Liver (tissue), 8 donors: ENCODE measurements at regions not wholly inside any gene's neighbourhood (a gene's known extent, or its start where the extent isn't known, plus 50 kb on each side); places are given as distances from the start of the nearest gene placed in this dataset.

ENCODE experiments used
- DNase-seq: peaks from one replicate; pipeline ENCODE4 v3.0.0-alpha.2; 2017; ENCODE audit warnings: low spot score
- H3K27ac ChIP-seq, 2 donors: one replicate each; pipeline ENCODE4 v1.7.0; 2013; ENCODE audit warnings: inconsistent platforms in 2 of 2, low read length in 2 of 2, control low read depth in 1 of 2, low read depth in 1 of 2, mild to moderate bottlenecking in 1 of 2
- H3K27me3 ChIP-seq, 4 donors: one replicate each; pipeline versions ENCODE4 v1.6.1 to v1.7.0; 2013; ENCODE audit warnings: low read length in 3 of 4, inconsistent platforms in 1 of 4, mild to moderate bottlenecking in 1 of 4, moderate library complexity in 1 of 4; ENCODE audit not compliant: control insufficient read depth in 4 of 4, insufficient read depth in 4 of 4
- H3K36me3 ChIP-seq, 4 donors: one replicate each; pipeline versions ENCODE4 v1.6.1 to v1.7.0; 2013; ENCODE audit warnings: low read length in 3 of 4, mild to moderate bottlenecking in 3 of 4, low read depth in 1 of 4, moderate library complexity in 1 of 4; ENCODE audit not compliant: control insufficient read depth in 4 of 4, insufficient read depth in 3 of 4
- H3K4me1 ChIP-seq, 4 donors: one replicate each; pipeline versions ENCODE4 v1.6.1 to v1.7.0; 2013; ENCODE audit warnings: low read length in 3 of 4, mild to moderate bottlenecking in 3 of 4, moderate library complexity in 1 of 4; ENCODE audit not compliant: control insufficient read depth in 4 of 4, insufficient read depth in 4 of 4
- H3K4me3 ChIP-seq, 3 donors: one replicate each; pipeline versions ENCODE4 v1.6.1 to v1.7.0; 2013; ENCODE audit warnings: low read length in 3 of 3, control low read depth in 1 of 3, low read depth in 1 of 3, mild to moderate bottlenecking in 1 of 3
- H3K9ac ChIP-seq, 2 donors: one replicate each; pipeline ENCODE4 v1.7.0; 2013; ENCODE audit warnings: low read length in 2 of 2, mild to moderate bottlenecking in 2 of 2, moderate library complexity in 2 of 2, control low read depth in 1 of 2, low read depth in 1 of 2
- H3K9me3 ChIP-seq, 4 donors: one replicate each; pipeline versions ENCODE4 v1.6.1 to v1.7.0; 2013; ENCODE audit warnings: low read length in 3 of 4; ENCODE audit not compliant: control insufficient read depth in 4 of 4
- FOXA1 ChIP-seq: IDR thresholded peaks from 2 replicates; pipeline ENCODE4 v1.6.1; 2016; ENCODE audit warnings: antibody characterized with exemption
- GABPA ChIP-seq, 2 donors: IDR thresholded peaks in 1 of 2; conservative IDR thresholded peaks in 1 of 2; 2 replicates each; pipeline ENCODE4 v1.6.1; 2016; ENCODE audit warnings: antibody characterized with exemption in 2 of 2, mild to moderate bottlenecking in 1 of 2, moderate library complexity in 1 of 2
- HNF4A ChIP-seq, 2 donors: conservative IDR thresholded peaks; 2 replicates each; pipeline ENCODE4 v1.6.1; 2016; ENCODE audit warnings: antibody characterized with exemption in 2 of 2, mild to moderate bottlenecking in 2 of 2
- HNF4G ChIP-seq: IDR thresholded peaks from 2 replicates; pipeline ENCODE4 v1.6.1; 2016; ENCODE audit warnings: antibody characterized with exemption
- JUND ChIP-seq, 2 donors: IDR thresholded peaks; 2 replicates each; pipeline ENCODE4 v1.6.1; 2016; ENCODE audit warnings: antibody characterized with exemption in 2 of 2
- NR2F2 ChIP-seq: IDR thresholded peaks from 2 replicates; pipeline ENCODE4 v1.6.1; 2016; ENCODE audit warnings: antibody characterized with exemption
- RXRA ChIP-seq, 2 donors: IDR thresholded peaks; 2 replicates each; pipeline ENCODE4 v1.6.1; 2017 to 2018; ENCODE audit warnings: antibody characterized with exemption in 2 of 2, mild to moderate bottlenecking in 1 of 2
- SP1 ChIP-seq: IDR thresholded peaks from 2 replicates; pipeline ENCODE4 v1.6.1; 2018; ENCODE audit warnings: antibody characterized with exemption, mild to moderate bottlenecking
- TAF1 ChIP-seq: conservative IDR thresholded peaks from 2 replicates; pipeline ENCODE4 v1.6.1; 2016; ENCODE audit warnings: antibody characterized with exemption, mild to moderate bottlenecking
- YY1 ChIP-seq: IDR thresholded peaks from 2 replicates; pipeline ENCODE4 v1.6.1; 2016; ENCODE audit warnings: antibody characterized with exemption, mild to moderate bottlenecking
- WGBS: extraction: QIAGEN DNeasy Blood & Tissue Kit; methylation state at CpG from one replicate; pipeline ENCODE4 v1.1.7; 2013; 5-methylcytosine and 5-hydroxymethylcytosine counted together
- TF ChIP-seq, protein P1 (sequence below): IDR thresholded peaks from 2 replicates; pipeline ENCODE4 v1.6.1; 2016; ENCODE audit warnings: antibody characterized with exemption, mild to moderate bottlenecking
- TF ChIP-seq, protein P2 (sequence below): IDR thresholded peaks from 2 replicates; pipeline ENCODE4 v1.6.1; 2016; ENCODE audit warnings: antibody characterized with exemption
- TF ChIP-seq, protein P3 (sequence below): IDR thresholded peaks from 2 replicates; pipeline ENCODE4 v1.6.1; 2016; ENCODE audit warnings: antibody characterized with exemption
- TF ChIP-seq, protein P4 (sequence below): IDR thresholded peaks from 2 replicates; pipeline ENCODE4 v1.6.1; 2016; ENCODE audit warnings: antibody characterized with exemption
- TF ChIP-seq, protein P5 (sequence below): fragments of 150-350 bp; IDR thresholded peaks from 2 replicates; pipeline ENCODE4 v1.5.1; 2017; ENCODE audit warnings: improper control_type of control experiment, low read depth, low read length; ENCODE audit not compliant: missing input control
- donor health status: healthy.
- donor health status: healthy.
- donor health status: healthy.
- donor health status: healthy.
- donor health status: healthy.

DNA sequence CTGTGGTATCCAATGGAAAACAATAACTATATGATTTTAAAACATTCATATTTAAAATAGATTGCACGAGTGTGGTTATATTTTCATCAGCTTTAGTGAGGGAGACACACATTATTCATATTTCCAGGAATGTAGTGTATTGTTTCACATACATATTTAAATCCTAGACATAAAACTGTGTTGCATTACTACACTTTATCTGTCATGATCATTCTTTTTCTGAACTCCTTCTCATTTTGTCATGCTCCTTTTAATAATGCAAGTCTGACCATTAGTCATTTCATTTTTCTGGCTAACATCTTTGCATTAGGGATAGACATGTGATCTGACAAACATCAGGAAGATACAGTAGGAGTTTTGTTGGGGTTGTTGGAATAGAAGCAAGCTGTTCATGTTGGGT is 1382.7 kb downstream of the PCDH7 start:
- Histone ChIP-seq H3K27ac (no peak overlapping the region), H3K9ac (no peak overlapping the region), H3K9me3 (no peaks in the 10 kb centered on the region), H3K27me3 (no peaks in the 10 kb centered on the region), H3K4me1 (no peaks in the 10 kb centered on the region), H3K36me3 (no peaks in the 10 kb centered on the region), H3K4me3 (no peak overlapping the region)
- no peak for TF ChIP-seq SP1
- TF ChIP-seq HNF4G: no peak
- TF ChIP-seq, protein P1, sequence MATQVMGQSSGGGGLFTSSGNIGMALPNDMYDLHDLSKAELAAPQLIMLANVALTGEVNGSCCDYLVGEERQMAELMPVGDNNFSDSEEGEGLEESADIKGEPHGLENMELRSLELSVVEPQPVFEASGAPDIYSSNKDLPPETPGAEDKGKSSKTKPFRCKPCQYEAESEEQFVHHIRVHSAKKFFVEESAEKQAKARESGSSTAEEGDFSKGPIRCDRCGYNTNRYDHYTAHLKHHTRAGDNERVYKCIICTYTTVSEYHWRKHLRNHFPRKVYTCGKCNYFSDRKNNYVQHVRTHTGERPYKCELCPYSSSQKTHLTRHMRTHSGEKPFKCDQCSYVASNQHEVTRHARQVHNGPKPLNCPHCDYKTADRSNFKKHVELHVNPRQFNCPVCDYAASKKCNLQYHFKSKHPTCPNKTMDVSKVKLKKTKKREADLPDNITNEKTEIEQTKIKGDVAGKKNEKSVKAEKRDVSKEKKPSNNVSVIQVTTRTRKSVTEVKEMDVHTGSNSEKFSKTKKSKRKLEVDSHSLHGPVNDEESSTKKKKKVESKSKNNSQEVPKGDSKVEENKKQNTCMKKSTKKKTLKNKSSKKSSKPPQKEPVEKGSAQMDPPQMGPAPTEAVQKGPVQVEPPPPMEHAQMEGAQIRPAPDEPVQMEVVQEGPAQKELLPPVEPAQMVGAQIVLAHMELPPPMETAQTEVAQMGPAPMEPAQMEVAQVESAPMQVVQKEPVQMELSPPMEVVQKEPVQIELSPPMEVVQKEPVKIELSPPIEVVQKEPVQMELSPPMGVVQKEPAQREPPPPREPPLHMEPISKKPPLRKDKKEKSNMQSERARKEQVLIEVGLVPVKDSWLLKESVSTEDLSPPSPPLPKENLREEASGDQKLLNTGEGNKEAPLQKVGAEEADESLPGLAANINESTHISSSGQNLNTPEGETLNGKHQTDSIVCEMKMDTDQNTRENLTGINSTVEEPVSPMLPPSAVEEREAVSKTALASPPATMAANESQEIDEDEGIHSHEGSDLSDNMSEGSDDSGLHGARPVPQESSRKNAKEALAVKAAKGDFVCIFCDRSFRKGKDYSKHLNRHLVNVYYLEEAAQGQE: no peak
- no peak for TF ChIP-seq NR2F2
- TF ChIP-seq YY1: no peak
- TF ChIP-seq, protein P2, sequence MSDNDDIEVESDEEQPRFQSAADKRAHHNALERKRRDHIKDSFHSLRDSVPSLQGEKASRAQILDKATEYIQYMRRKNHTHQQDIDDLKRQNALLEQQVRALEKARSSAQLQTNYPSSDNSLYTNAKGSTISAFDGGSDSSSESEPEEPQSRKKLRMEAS: no peak
- TF ChIP-seq, protein P3, sequence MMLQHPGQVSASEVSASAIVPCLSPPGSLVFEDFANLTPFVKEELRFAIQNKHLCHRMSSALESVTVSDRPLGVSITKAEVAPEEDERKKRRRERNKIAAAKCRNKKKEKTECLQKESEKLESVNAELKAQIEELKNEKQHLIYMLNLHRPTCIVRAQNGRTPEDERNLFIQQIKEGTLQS: no peak
- no peak for TF ChIP-seq TAF1
- TF ChIP-seq HNF4A (conservative IDR thresholded peaks at IDR 0.05): no peak
- 32% methylated on average over 1 of the region's 1 CpG for WGBS
- DNase-seq: no peak

DNA sequence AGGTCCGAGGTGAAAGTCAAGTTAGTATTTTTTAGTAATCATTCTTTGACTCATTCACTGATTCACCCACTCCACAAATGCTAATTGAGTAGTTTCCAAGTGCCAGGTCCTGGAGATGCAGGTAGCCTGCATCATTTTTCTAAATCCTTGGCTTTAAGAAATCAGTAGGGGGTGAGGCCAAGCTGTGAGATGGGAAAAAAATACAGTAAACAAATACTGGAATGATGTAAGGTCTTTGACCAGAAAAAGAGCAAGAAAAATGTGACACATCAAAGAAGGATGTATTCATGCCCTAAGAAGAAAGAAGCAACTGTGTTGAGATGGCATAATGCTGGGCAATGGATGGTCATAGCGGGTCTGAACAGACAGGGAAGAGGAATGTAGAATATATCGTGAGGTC is 1386.6 kb downstream of the PCDH7 start:
- TF ChIP-seq NR2F2: no peak
- TF ChIP-seq, protein P4, sequence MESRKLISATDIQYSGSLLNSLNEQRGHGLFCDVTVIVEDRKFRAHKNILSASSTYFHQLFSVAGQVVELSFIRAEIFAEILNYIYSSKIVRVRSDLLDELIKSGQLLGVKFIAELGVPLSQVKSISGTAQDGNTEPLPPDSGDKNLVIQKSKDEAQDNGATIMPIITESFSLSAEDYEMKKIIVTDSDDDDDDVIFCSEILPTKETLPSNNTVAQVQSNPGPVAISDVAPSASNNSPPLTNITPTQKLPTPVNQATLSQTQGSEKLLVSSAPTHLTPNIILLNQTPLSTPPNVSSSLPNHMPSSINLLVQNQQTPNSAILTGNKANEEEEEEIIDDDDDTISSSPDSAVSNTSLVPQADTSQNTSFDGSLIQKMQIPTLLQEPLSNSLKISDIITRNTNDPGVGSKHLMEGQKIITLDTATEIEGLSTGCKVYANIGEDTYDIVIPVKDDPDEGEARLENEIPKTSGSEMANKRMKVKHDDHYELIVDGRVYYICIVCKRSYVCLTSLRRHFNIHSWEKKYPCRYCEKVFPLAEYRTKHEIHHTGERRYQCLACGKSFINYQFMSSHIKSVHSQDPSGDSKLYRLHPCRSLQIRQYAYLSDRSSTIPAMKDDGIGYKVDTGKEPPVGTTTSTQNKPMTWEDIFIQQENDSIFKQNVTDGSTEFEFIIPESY: no peak
- TF ChIP-seq HNF4G: no peak
- TF ChIP-seq RXRA (IDR thresholded peaks at IDR 0.05): no peak
- no peak for TF ChIP-seq JUND (IDR thresholded peaks at IDR 0.05)
- TF ChIP-seq SP1: no peak
- TF ChIP-seq GABPA (IDR thresholded peaks at IDR 0.05 in 1 of 2, conservative IDR thresholded peaks at IDR 0.05 in 1 of 2): no peak
- TF ChIP-seq, protein P5, sequence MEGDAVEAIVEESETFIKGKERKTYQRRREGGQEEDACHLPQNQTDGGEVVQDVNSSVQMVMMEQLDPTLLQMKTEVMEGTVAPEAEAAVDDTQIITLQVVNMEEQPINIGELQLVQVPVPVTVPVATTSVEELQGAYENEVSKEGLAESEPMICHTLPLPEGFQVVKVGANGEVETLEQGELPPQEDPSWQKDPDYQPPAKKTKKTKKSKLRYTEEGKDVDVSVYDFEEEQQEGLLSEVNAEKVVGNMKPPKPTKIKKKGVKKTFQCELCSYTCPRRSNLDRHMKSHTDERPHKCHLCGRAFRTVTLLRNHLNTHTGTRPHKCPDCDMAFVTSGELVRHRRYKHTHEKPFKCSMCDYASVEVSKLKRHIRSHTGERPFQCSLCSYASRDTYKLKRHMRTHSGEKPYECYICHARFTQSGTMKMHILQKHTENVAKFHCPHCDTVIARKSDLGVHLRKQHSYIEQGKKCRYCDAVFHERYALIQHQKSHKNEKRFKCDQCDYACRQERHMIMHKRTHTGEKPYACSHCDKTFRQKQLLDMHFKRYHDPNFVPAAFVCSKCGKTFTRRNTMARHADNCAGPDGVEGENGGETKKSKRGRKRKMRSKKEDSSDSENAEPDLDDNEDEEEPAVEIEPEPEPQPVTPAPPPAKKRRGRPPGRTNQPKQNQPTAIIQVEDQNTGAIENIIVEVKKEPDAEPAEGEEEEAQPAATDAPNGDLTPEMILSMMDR: no peak
- TF ChIP-seq, protein P1: no peak
- TF ChIP-seq FOXA1: no peak
- no peak for TF ChIP-seq YY1
- TF ChIP-seq, protein P2: no peak
- H3K9ac ChIP-seq: no peak overlapping the region
- H3K27me3 ChIP-seq: no peaks in the 10 kb centered on the region
- H3K27ac ChIP-seq: no peak overlapping the region
- WGBS: 81% methylated on average over 3 of the region's 3 CpGs
- H3K36me3 ChIP-seq: no peaks in the 10 kb centered on the region
- no peaks in the 10 kb centered on the region for H3K9me3 ChIP-seq
- H3K4me3 ChIP-seq: no peak overlapping the region
- no peaks in the 10 kb centered on the region for H3K4me1 ChIP-seq
- no peak for DNase-seq
